NCI-H1417 treated with DMSO at 0.1 percent for 48 hours (cell line): ENCODE measurements at regions not wholly inside any gene's neighbourhood (a gene's known extent, or its start where the extent isn't known, plus 50 kb on each side); places are given as distances from the start of the nearest gene placed in this dataset.

Experiments used
- DNase-seq: peaks from one replicate; lab custom pipeline; 2025; lab: John Stamatoyannopoulos, UW

- no peak for DNase-seq
These were observed 85.8 kb upstream of the PRNP start for GRCh38 chr20:4600308-4601014.

- no peak for DNase-seq
These were observed 89.0 kb upstream of the PRNP start for GRCh38 chr20:4597215-4597614.

GRCh38 chr20:4593149-4593525 is 93.1 kb upstream of the PRNP start:
- no peak for DNase-seq

- no peak for DNase-seq
These were observed 93.7 kb upstream of the PRNP start for GRCh38 chr20:4592316-4593148.

- no peak for DNase-seq
These were observed 94.3 kb upstream of the PRNP start for GRCh38 chr20:4591975-4592315.

- DNase-seq: no peak
These were observed 100.5 kb upstream of the PRNP start for GRCh38 chr20:4585758-4586157.

- no peak for DNase-seq
These were observed 101.0 kb upstream of the PRNP start for GRCh38 chr20:4585104-4585753.

GRCh38 chr20:4584510-4584909 is 101.7 kb upstream of the PRNP start:
- DNase-seq: no peak

GRCh38 chr20:4581838-4582237 is 104.4 kb upstream of the PRNP start:
- DNase-seq: no peak

GRCh38 chr20:4578375-4578774 is 107.9 kb upstream of the PRNP start:
- DNase-seq: no peak

GRCh38 chr20:4574356-4574690 is 111.9 kb upstream of the PRNP start:
- DNase-seq: no peak

- DNase-seq: no peak
These were observed 112.5 kb upstream of the PRNP start for GRCh38 chr20:4573564-4574355.

- DNase-seq: no peak
These were observed 114.3 kb upstream of the PRNP start for GRCh38 chr20:4571759-4572531.

- DNase-seq: no peak
These were observed 116.4 kb upstream of the PRNP start for GRCh38 chr20:4569865-4570264.

GRCh38 chr20:4569092-4569491 is 117.2 kb upstream of the PRNP start:
- DNase-seq: no peak

- no peak for DNase-seq
These were observed 117.8 kb upstream of the PRNP start for GRCh38 chr20:4568361-4568959.

GRCh38 chr20:4567170-4567569 is 119.1 kb upstream of the PRNP start:
- DNase-seq: no peak

- DNase-seq: no peak
These were observed 122.7 kb upstream of the PRNP start for GRCh38 chr20:4563534-4563933.

- DNase-seq: no peak
These were observed 123.2 kb upstream of the PRNP start for GRCh38 chr20:4563031-4563430.

GRCh38 chr20:4560667-4561066 is 125.6 kb upstream of the PRNP start:
- DNase-seq: no peak

- DNase-seq: no peak
These were observed 126.3 kb upstream of the PRNP start for GRCh38 chr20:4559906-4560305.
